HG03139 (cell line): ENCODE measurements at regions not wholly inside any gene's neighbourhood (a gene's known extent, or its start where the extent isn't known, plus 50 kb on each side); places are given as distances from the start of the nearest gene placed in this dataset.
"Not testable (repeated sequence)": the region's sequence is repeated elsewhere in the genome, so short reads cannot be mapped to it uniquely, and the experiment has no call there.

ENCODE experiments used
- ATAC-seq: cut with Tn5 transposase; IDR thresholded peaks from one replicate; pipeline ENCODE4 v1.9.1; 2021; ENCODE audit not compliant: unreplicated experiment

DNA sequence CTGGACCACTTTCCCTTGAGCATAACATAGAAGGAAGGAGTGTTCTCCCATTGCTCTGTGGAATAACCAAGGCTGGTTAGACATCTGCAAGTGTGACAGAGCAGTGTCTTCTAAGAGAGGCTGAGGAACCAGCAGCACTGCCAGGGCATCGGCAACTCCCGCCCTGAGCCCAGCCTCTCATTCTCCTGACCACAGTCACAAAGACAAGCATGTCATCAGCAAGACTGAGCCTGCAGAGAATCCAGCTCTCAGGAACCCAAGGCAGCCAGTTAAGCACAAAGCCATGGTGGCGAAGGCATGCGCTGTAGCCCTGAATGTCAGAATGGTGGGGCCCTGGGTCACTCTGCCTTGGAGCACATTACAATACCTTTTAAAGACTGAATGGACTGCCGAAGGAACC lies 253.9 kb downstream of the AGTPBP1 start:
- no peak for ATAC-seq

DNA sequence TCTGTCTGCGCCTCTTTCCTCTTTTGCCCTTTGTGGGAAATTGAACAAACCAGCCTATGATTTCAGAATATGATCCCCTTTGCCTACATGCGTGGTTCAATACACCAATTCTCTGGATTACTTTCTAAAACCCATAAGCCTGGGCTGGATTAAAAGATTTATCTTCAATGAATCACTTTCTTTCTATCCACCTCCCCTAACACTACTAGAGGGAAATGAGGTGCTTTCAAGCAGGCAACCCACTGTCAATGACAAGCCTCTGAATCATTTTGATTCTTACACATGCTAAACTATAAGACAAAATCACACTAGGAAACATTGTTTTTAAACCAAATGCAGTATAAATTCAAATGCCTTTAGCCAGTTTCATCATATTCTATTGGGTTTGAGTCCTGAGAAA lies 257.5 kb downstream of the AGTPBP1 start:
- no peak for ATAC-seq

- no peak for ATAC-seq
These were observed 258.5 kb downstream of the AGTPBP1 start for GRCh38 chr9:85483208-85483607.

DNA sequence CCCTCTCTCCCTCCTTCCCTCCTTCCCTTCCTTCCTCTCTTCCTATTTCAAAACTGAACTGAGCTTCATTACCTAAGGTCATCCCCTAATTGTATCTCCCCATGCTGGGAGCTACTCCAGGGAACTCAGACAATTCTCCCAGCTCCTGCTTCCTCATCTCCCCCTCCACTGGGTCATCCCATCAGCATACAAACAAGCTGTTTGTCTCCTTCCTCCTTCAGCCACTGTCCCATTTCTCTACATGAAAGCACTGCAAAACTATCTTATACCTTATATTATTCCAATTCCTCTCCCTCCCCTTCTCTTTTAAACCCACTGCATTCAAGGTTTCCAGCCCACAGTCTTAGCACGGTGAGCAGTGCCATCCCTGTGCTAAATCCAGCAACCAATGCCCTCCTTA lies 262.4 kb downstream of the AGTPBP1 start:
- ATAC-seq, result no peak

DNA sequence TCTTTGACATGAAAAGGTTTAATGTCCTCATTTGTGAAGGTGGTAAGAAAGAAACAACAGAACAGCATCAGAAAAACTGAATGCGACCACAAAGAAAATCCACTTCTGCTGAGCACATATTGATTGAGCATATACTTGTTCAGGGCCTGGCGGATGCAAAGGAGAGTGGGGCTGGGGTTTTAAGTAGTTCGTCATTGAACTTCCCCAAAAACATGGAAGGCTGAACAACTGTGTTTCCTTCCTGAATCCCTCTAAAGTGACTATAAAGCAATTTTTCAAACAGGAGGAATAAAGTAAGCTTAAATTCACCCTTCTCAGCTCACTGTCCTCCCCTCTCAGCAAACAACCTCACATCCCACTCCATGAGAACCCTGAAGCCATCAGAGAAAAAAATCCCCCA lies 262.9 kb downstream of the AGTPBP1 start:
- ATAC-seq, result no peak

DNA sequence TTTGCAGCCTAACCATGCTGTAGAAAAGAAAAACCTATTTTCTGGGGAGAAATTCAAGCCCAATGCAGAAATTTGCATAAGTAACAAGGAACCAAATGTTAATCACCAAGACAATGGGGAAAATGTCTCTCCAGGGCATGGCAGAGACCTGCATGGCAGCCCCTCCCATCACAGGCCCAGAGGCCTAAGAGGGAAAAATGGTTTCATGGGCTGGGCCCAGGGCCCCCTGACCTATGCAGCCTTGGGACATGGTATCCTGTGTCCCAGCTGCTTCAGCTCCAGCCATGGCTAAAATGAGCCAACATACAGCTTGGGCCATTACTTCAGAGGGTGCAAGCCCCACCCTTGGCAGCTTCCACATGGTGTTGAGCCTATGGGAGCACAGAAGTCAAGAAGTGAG lies 266.9 kb downstream of the AGTPBP1 start:
- ATAC-seq, result not testable (repeated sequence)

DNA sequence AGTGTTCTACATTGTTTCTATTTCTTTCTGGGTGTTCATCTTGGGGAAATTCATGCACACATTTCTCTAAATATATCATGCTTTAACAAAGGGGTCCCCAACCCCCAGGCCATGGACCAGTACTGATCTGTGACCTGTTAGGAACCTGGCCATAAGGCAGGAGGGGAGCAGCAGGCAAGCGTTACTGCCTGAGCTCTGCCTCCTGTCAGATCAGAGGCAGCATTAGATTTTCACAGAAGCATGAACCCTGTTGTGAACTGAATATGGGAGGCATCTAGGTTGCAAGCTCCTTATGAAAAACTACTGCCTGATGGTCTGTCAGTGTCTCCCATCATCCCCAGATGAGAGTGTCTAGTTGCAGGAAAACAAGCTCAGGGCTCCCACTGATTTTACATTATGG lies 270.0 kb downstream of the AGTPBP1 start:
- ATAC-seq, result no peak

DNA sequence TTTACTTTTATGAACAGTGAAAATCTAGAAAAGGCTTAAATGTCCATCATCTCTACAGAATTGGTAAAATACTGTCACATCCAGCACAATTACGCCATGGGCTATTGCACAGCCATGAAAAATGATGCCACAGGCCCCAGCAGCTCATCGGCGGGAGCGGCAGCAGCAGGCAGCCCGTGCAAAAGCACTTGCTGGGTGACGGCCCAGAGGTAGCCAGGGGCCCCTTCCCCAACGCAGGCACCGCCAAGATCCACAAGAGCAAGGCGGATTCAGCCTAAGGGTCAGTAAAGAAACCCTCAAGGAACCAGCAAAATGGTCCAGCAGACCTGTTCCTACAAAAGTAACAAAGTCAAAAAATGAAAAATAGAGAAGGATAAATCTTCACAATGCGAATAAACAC lies 272.7 kb downstream of the AGTPBP1 start:
- no peak for ATAC-seq

DNA sequence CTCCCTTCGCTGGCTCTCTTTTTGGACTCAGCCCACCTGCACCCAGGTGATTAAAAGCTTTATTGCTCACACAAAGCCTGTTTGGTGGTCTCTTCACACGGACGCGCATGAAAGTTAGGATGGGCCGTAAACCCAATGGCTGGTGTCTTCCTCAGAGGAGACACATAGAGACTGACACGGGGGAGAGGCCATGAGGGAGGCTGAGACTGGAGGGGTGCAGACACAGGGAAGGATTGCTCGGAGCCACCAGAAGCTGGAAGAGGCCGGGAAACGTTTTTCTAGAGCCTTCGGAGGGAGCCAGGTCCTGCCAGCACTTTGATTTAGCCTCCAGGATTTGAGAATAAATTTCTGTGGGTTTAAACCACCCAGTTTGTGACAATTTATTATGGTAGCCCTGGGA lies 274.9 kb downstream of the AGTPBP1 start:
- no peak for ATAC-seq

DNA sequence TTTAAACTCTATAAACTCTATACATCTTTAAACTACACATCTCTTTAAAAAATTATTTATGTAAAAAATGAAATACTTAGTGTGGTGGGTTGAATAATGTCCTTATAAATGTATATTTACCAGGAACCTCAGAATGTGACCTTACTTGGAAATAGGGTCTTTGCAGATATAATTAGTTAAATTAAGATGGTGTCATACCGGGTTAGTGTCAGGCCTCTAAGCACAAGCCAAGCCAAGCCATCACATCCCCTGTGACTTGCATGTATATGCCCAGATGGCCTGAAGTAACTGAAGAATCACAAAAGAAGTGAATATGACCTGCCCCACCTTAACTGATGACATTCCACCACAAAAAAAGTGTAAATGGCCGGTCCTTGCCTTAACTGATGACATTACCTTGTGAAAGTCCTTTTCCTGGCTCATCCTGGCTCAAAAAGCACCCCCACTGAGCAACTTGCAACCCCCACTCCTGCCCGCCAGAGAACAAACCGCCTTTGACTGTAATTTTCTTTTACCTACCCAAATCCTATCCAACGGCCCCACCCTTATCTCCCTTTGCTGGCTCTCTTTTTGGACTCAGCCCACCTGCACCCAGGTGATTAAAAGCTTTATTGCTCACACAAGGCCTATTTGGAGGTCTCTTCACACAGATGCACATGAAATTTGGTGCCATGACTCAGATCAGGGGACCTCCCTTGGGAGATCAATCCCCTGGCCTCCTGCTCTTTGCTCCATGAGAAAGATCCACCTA lies 283.5 kb downstream of the AGTPBP1 start:
- ATAC-seq, result not testable (repeated sequence)

DNA sequence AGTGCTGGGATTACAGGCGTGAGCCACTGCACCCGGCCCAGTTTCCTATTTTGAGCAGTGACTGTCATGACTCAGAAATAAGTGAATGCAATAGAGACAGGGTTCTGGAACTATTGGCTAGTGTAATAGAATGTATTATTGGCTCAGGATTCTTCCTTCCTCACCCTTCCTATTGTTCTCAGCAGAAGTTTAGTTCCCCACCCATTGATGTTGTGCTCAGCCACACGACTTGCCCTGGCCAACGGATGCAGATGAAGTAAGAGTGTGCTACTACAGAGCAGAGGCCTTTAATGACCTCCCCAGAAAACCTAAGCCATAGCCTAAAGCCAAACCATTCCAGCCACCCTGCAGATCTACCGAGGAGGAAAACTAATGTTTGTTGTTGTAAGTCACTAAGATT lies 287.9 kb downstream of the AGTPBP1 start:
- ATAC-seq, result no peak

- no peak for ATAC-seq
These were observed 288.9 kb downstream of the AGTPBP1 start for GRCh38 chr9:85452841-85453240.

GRCh38 chr9:85451680-85452079 lies 290.1 kb downstream of the AGTPBP1 start:
- ATAC-seq, result no peak

GRCh38 chr9:85445887-85446286 lies 295.9 kb downstream of the AGTPBP1 start:
- no peak for ATAC-seq

DNA sequence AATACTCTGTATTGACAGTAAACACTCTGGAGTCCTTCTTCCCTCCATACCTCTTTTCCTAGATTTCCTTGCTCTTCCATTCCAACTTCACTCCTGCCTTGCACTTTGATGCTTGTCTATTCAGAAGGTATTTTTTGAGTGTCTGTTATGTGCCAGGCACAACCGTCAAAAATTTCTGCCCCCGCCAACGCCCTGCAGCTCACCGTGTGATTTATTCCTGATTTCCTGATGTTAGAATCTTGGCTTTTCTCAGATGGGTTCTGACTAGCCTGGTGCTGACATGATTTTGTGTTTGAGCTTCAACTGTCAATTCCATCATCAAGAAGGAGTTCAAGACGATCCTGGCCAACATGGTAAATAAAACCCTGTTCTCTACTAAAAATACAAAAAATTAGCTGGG lies 297.5 kb downstream of the AGTPBP1 start:
- ATAC-seq, result no peak

DNA sequence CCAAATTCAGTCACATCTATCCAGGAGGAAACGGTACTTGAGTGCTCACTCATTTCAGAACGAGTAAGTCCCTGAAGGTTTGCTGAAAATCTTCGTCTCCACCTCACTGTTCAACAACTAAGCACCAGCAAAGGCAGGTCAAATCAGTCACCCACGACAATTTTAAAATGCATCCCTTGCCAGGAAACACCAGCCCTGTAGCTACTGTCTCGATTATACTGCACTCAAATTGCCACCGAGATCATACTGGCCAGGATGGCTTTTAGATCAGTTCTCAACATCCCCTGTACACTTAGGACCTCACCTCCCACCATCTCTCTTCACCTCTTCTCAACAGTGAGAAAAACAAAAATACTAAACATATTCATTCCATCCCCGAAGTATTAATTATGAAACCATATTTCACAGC lies 298.6 kb downstream of the AGTPBP1 start:
- ATAC-seq, result no peak

DNA sequence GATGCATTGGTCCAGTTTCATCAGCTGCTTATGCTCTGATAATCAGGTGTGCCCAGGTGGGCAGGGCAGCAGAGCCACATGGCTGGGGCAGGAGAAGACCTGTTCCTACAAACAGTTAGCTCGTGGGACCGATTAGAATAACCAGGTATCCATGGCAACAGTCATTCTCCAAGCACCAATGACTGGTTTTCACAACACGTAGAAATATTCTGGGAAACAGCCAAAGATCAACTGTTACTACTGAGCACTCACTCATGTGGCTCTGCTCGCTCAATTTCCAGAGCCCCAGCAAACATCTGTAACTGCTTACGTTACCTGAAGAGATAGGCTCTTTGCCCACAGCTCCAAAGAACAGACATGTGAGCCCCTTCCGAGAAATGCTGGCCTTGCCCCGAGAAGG lies 302.0 kb downstream of the AGTPBP1 start:
- ATAC-seq, result no peak

GRCh38 chr9:85433956-85434355 lies 307.8 kb downstream of the AGTPBP1 start:
- not testable (repeated sequence) for ATAC-seq

DNA sequence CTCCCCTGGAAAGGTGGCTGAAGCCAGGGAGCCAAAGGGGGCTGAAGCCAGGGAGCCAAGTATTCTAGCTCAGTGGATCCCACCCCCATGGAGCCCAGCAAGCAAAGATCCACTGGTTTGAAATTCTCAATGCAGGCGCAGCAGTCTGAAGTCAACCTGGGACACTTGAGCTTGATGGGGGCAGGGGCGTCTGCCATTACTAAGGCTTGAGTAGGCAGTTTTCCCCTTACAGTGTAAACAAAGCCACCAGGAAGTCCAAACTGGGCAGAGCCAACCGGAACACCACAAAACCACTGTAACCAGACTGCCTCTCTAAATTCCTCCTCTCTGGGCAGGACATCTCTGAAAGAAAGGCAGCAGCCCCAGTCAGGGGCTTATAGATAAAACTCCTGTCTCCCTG lies 308.2 kb downstream of the AGTPBP1 start:
- ATAC-seq, result not testable (repeated sequence)

- ATAC-seq, result no peak
These were observed 308.7 kb downstream of the AGTPBP1 start for GRCh38 chr9:85433046-85433445.

- no peak for ATAC-seq
These were observed 309.2 kb downstream of the AGTPBP1 start for GRCh38 chr9:85432599-85432998.

GRCh38 chr9:85431339-85432102 lies 310.2 kb downstream of the AGTPBP1 start:
- ATAC-seq, result no peak
